ENCODE measurements at regions not wholly inside any gene's neighbourhood (a gene's known extent, or its start where the extent isn't known, plus 50 kb on each side); places are given as distances from the start of the nearest gene placed in this dataset.

- no peak for TF ChIP-seq HDGF (IDR thresholded peaks at IDR 0.05; ENCODE audit: borderline replicate concordance)
- TF ChIP-seq BHLHE40 (IDR thresholded peaks at IDR 0.05; ENCODE audit: borderline replicate concordance): no peak
- TF ChIP-seq, protein P1, sequence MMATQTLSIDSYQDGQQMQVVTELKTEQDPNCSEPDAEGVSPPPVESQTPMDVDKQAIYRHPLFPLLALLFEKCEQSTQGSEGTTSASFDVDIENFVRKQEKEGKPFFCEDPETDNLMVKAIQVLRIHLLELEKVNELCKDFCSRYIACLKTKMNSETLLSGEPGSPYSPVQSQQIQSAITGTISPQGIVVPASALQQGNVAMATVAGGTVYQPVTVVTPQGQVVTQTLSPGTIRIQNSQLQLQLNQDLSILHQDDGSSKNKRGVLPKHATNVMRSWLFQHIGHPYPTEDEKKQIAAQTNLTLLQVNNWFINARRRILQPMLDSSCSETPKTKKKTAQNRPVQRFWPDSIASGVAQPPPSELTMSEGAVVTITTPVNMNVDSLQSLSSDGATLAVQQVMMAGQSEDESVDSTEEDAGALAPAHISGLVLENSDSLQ (IDR thresholded peaks at IDR 0.05): no peak
- no peak for TF ChIP-seq FOXM1 (IDR thresholded peaks at IDR 0.05; ENCODE audit: borderline replicate concordance)
- TF ChIP-seq ELF4 (IDR thresholded peaks at IDR 0.05): no peak
Observed at GRCh38 chr13:99634672-99635071, 133.4 kb downstream of the TM9SF2 start.

Data from HEK293T (cell line).